Kidney epithelial cell (primary cell): ENCODE measurements at regions not wholly inside any gene's neighbourhood (a gene's known extent, or its start where the extent isn't known, plus 50 kb on each side); places are given as distances from the start of the nearest gene placed in this dataset.

Source experiments
- DNase-seq: peaks from one replicate; pipeline ENCODE4 v3.0.0-alpha.2; 2010; ENCODE audit warnings: low read depth
- H3K27me3 ChIP-seq: 2 replicates; pipeline ENCODE4 v1.6.0; 2011; ENCODE audit warnings: low read length; ENCODE audit not compliant: control insufficient read depth, insufficient read depth
- H3K36me3 ChIP-seq: 2 replicates; pipeline ENCODE4 v1.5.1; 2011; ENCODE audit warnings: low read length; ENCODE audit not compliant: control insufficient read depth, insufficient read depth
- H3K4me3 ChIP-seq: 2 replicates; pipeline ENCODE4 v1.5.1; 2011; ENCODE audit warnings: low read depth, mild to moderate bottlenecking, control low read depth, low read length
- CTCF ChIP-seq: IDR thresholded peaks from 2 replicates; pipeline ENCODE4 v1.5.1; 2011; ENCODE audit warnings: mild to moderate bottlenecking, moderate library complexity, low read length, control low read depth, inconsistent platforms; ENCODE audit not compliant: insufficient read depth, poor library complexity, severe bottlenecking

GRCh38 chr17:14797801-14798200, 467.3 kb downstream of the PMP22 start:
- H3K27me3 ChIP-seq, result no peaks in the 10 kb centered on the region
- H3K4me3 ChIP-seq, result no peak overlapping the region
- TF ChIP-seq CTCF, result no peak
- no peaks in the 10 kb centered on the region for H3K36me3 ChIP-seq
- no peak for DNase-seq

GRCh38 chr17:14797021-14797420, 468.1 kb downstream of the PMP22 start:
- DNase-seq, result no peak
- H3K36me3 ChIP-seq, result no peaks in the 10 kb centered on the region
- no peaks in the 10 kb centered on the region for H3K27me3 ChIP-seq
- no peak overlapping the region for H3K4me3 ChIP-seq
- no peak for TF ChIP-seq CTCF

- no peaks in the 10 kb centered on the region for H3K27me3 ChIP-seq
- no peak for TF ChIP-seq CTCF
Observed at GRCh38 chr17:14794961-14795360, 470.2 kb downstream of the PMP22 start.

GRCh38 chr17:14793237-14793636, 471.9 kb downstream of the PMP22 start:
- H3K27me3 ChIP-seq, result no peaks in the 10 kb centered on the region
- no peaks in the 10 kb centered on the region for H3K36me3 ChIP-seq
- H3K4me3 ChIP-seq, result no peak overlapping the region
- no peak for TF ChIP-seq CTCF
- no peak for DNase-seq

More at GRCh38 chr17:14794961-14795360, 470.2 kb downstream of the PMP22 start:
- H3K36me3 ChIP-seq, result no peaks in the 10 kb centered on the region
- no peak overlapping the region for H3K4me3 ChIP-seq
- DNase-seq, result no peak

- DNase-seq, result no peak
Observed at GRCh38 chr17:14792746-14793145, 472.4 kb downstream of the PMP22 start.

More at GRCh38 chr17:14792746-14793145, 472.4 kb downstream of the PMP22 start:
- no peaks in the 10 kb centered on the region for H3K36me3 ChIP-seq
- H3K4me3 ChIP-seq, result no peak overlapping the region
- no peak for TF ChIP-seq CTCF
- no peaks in the 10 kb centered on the region for H3K27me3 ChIP-seq
